A549 (cell line): ENCODE measurements at regions not wholly inside any gene's neighbourhood (a gene's known extent, or its start where the extent isn't known, plus 50 kb on each side); places are given as distances from the start of the nearest gene placed in this dataset.
"Not testable (repeated sequence)": the region's sequence is repeated elsewhere in the genome, so short reads cannot be mapped to it uniquely, and the experiment has no call there.

Experiments
- CBX2 ChIP-seq: fragments of 200-600 bp; sonication (generic); IDR thresholded peaks from 2 replicates; pipeline ENCODE4 v1.6.1; 2016; ENCODE audit warnings: low read depth, mild to moderate bottlenecking, borderline replicate concordance
- CBX8 ChIP-seq: fragments of 200-600 bp; sonication (generic); IDR thresholded peaks from 2 replicates; pipeline ENCODE4 v1.6.1; 2016
- CTCF ChIP-seq: fragments of >200 bp; sonication (Bioruptor Twin); formaldehyde crosslinking; IDR thresholded peaks from 3 replicates; pipeline ENCODE4 v1.5.1; 2016
- EP300 ChIP-seq, 2 experiments: fragments of >200 bp; sonication (Bioruptor Twin); formaldehyde crosslinking; IDR thresholded peaks; 2 replicates in 1 of 2; 3 replicates in 1 of 2; pipeline ENCODE4 v1.6.1; 2016 to 2017
- HMGXB4 ChIP-seq: fragments of 250-450 bp; sonication (Bioruptor Pico); IDR thresholded peaks from 2 replicates; pipeline ENCODE4 v1.5.0; 2021; ENCODE audit warnings: mild to moderate bottlenecking, moderate library complexity, borderline replicate concordance
- MAFK ChIP-seq: fragments of 450-650 bp; IDR thresholded peaks from 2 replicates; pipeline ENCODE4 v1.6.1; 2014; ENCODE audit not compliant: partially characterized antibody
- MYC ChIP-seq: IDR thresholded peaks from 2 replicates; pipeline ENCODE4 v1.6.1; 2012; ENCODE audit warnings: mild to moderate bottlenecking, inconsistent platforms, low read length, improper control_type of control experiment, borderline replicate concordance
- NFE2L2 ChIP-seq: fragments of 150-350 bp; conservative IDR thresholded peaks from 2 replicates; pipeline ENCODE4 v1.6.1; 2014; ENCODE audit warnings: low read length
- PHF8 ChIP-seq: fragments of 200-600 bp; sonication (generic); IDR thresholded peaks from 2 replicates; pipeline ENCODE4 v1.6.1; 2016; ENCODE audit warnings: low read depth, mild to moderate bottlenecking, antibody characterized with exemption, moderate library complexity, borderline replicate concordance
- POLR2A ChIP-seq: IDR thresholded peaks from 2 replicates; pipeline ENCODE4 v1.6.1; 2012; ENCODE audit warnings: mild to moderate bottlenecking, low read length
- RAD21 ChIP-seq, 2 experiments: fragments of >200 bp in 1 of 2; sonication (Bioruptor Twin) in 1 of 2; formaldehyde crosslinking in 1 of 2; IDR thresholded peaks in 1 of 2; conservative IDR thresholded peaks in 1 of 2; 2 replicates in 1 of 2; 3 replicates in 1 of 2; pipeline ENCODE4 v1.6.1; 2012 to 2018; ENCODE audit warnings: inconsistent platforms in 1 of 2
- RARB ChIP-seq: fragments of 250-450 bp; sonication (Bioruptor Pico); IDR thresholded peaks from 2 replicates; pipeline ENCODE4 v1.8.0; 2021; ENCODE audit warnings: mild to moderate bottlenecking, moderate library complexity
- REST ChIP-seq: fragments of 200-600 bp; sonication (generic); IDR thresholded peaks from 2 replicates; pipeline ENCODE4 v1.6.1; 2016; ENCODE audit warnings: antibody characterized with exemption, mild to moderate bottlenecking, moderate library complexity

GRCh38 chr7:63561911-63562310, 436.7 kb upstream of the ZNF722 start:
- TF ChIP-seq CBX2; CTCF; HMGXB4 (CRISPR knock-in tag); NFE2L2; RAD21 (conservative IDR thresholded peaks at IDR 0.05 in 1 of 2, IDR thresholded peaks at IDR 0.05 in 1 of 2); MYC; POLR2A; PHF8; MAFK; EP300 (IDR thresholded peaks at IDR 0.05); CBX8; REST; RARB (CRISPR knock-in tag): not testable (repeated sequence)
